SK-N-SH treated with all-trans-retinoic acid at 6 μM for 48 hours (cell line): ENCODE measurements at regions not wholly inside any gene's neighbourhood (a gene's known extent, or its start where the extent isn't known, plus 50 kb on each side); places are given as distances from the start of the nearest gene placed in this dataset.

Experiments
- ATAC-seq: fragments of 200-7000 bp; cut with Tn5 transposase; 3 replicates; pipeline ENCODE4 v1.9.1; 2020; ENCODE audit warnings: mild to moderate bottlenecking, moderate library complexity
- ARNTL ChIP-seq: fragments of 450-650 bp; formaldehyde crosslinking; IDR thresholded peaks from 2 replicates; pipeline ENCODE4 v1.5.0; 2020; ENCODE audit warnings: low read depth, mild to moderate bottlenecking, moderate library complexity, borderline replicate concordance
- BACH2 ChIP-seq: fragments of 250-450 bp; sonication (Bioruptor Pico); IDR thresholded peaks from 2 replicates; pipeline ENCODE4 v1.9.0; 2021; ENCODE audit warnings: mild to moderate bottlenecking, borderline replicate concordance
- CSDC2 ChIP-seq: fragments of 250-450 bp; sonication (Bioruptor Pico); IDR thresholded peaks from 2 replicates; pipeline ENCODE4 v1.5.0; 2020; ENCODE audit warnings: mild to moderate bottlenecking, moderate library complexity
- ESRRG ChIP-seq: fragments of 250-450 bp; sonication (Bioruptor Pico); IDR thresholded peaks from 2 replicates; pipeline ENCODE4 v1.6.1; 2021; ENCODE audit warnings: mild to moderate bottlenecking
- GLIS3 ChIP-seq: fragments of 250-450 bp; sonication (Bioruptor Pico); IDR thresholded peaks from 2 replicates; pipeline ENCODE4 v1.5.0; 2020; ENCODE audit warnings: mild to moderate bottlenecking, moderate library complexity
- ISL1 ChIP-seq: fragments of 250-450 bp; sonication (Bioruptor Pico); IDR thresholded peaks from 2 replicates; pipeline ENCODE4 v2.1.2; 2022; ENCODE audit warnings: mild to moderate bottlenecking, moderate library complexity
- OSR1 ChIP-seq: fragments of 250-450 bp; sonication (Bioruptor Pico); IDR thresholded peaks from 2 replicates; pipeline ENCODE4 v1.8.0; 2022; ENCODE audit warnings: moderate library complexity, mild to moderate bottlenecking, inconsistent platforms
- POU6F1 ChIP-seq: fragments of 250-450 bp; sonication (Bioruptor Pico); IDR thresholded peaks from 2 replicates; pipeline ENCODE4 v1.8.0; 2021; ENCODE audit warnings: low read depth, mild to moderate bottlenecking, moderate library complexity, borderline replicate concordance
- PPARA ChIP-seq: fragments of 250-450 bp; sonication (Bioruptor Pico); IDR thresholded peaks from 2 replicates; pipeline ENCODE4 v1.5.0; 2020; ENCODE audit warnings: mild to moderate bottlenecking, borderline replicate concordance
- RARB ChIP-seq: fragments of 250-450 bp; sonication (Bioruptor Pico); IDR thresholded peaks from 2 replicates; pipeline ENCODE4 v1.8.0; 2021; ENCODE audit warnings: mild to moderate bottlenecking, moderate library complexity
- SNAI2 ChIP-seq: fragments of 250-450 bp; sonication (Bioruptor Pico); IDR thresholded peaks from 2 replicates; pipeline ENCODE4 v1.5.0; 2020; ENCODE audit warnings: mild to moderate bottlenecking, moderate library complexity
- TCF4 ChIP-seq: fragments of 250-450 bp; sonication (Bioruptor Pico); IDR thresholded peaks from 2 replicates; pipeline ENCODE4 v1.8.0; 2021; ENCODE audit warnings: mild to moderate bottlenecking, moderate library complexity, borderline replicate concordance
- TOX ChIP-seq: fragments of 250-450 bp; sonication (Bioruptor Pico); IDR thresholded peaks from 2 replicates; pipeline ENCODE4 v1.8.0; 2021; ENCODE audit warnings: mild to moderate bottlenecking, moderate library complexity, borderline replicate concordance
- TSHZ2 ChIP-seq: fragments of 250-450 bp; sonication (Bioruptor Pico); IDR thresholded peaks from 2 replicates; pipeline ENCODE4 v1.5.0; 2020; ENCODE audit warnings: mild to moderate bottlenecking, moderate library complexity
- ZC3H10 ChIP-seq: fragments of 250-450 bp; sonication (Bioruptor Pico); IDR thresholded peaks from 2 replicates; pipeline ENCODE4 v1.5.1; 2021; ENCODE audit warnings: mild to moderate bottlenecking, moderate library complexity
- ZFP3 ChIP-seq: fragments of 250-450 bp; sonication (Bioruptor Pico); IDR thresholded peaks from 2 replicates; pipeline ENCODE4 v1.5.0; 2020; ENCODE audit warnings: mild to moderate bottlenecking, moderate library complexity
- ZFP30 ChIP-seq: fragments of 450-650 bp; formaldehyde crosslinking; IDR thresholded peaks from 2 replicates; pipeline ENCODE4 v1.5.0; 2022; ENCODE audit warnings: mild to moderate bottlenecking, moderate library complexity
- ZNF565 ChIP-seq: fragments of 450-650 bp; formaldehyde crosslinking; conservative IDR thresholded peaks from 2 replicates; pipeline ENCODE4 v1.5.0; 2020; ENCODE audit warnings: low read depth, mild to moderate bottlenecking, moderate library complexity
- ZNF70 ChIP-seq: fragments of 450-650 bp; formaldehyde crosslinking; IDR thresholded peaks from 2 replicates; pipeline ENCODE4 v1.5.0; 2020; ENCODE audit warnings: mild to moderate bottlenecking, moderate library complexity
- ZNF8 ChIP-seq: fragments of 450-650 bp; formaldehyde crosslinking; IDR thresholded peaks from 2 replicates; pipeline ENCODE4 v1.5.0; 2020; ENCODE audit warnings: mild to moderate bottlenecking, moderate library complexity
- TF ChIP-seq, protein P1 (sequence below): fragments of 250-450 bp; sonication (Bioruptor Pico); IDR thresholded peaks from 2 replicates; pipeline ENCODE4 v1.5.1; 2021; ENCODE audit warnings: mild to moderate bottlenecking, moderate library complexity
- TF ChIP-seq, protein P2 (sequence below): fragments of 250-450 bp; sonication (Bioruptor Pico); IDR thresholded peaks from 2 replicates; pipeline ENCODE4 v1.5.1; 2020; ENCODE audit warnings: low read depth, mild to moderate bottlenecking, moderate library complexity

GRCh38 chr2:234145511-234145910, 95.0 kb downstream of the SPP2 start:
- TF ChIP-seq POU6F1 (CRISPR knock-in tag) = no peak
- TF ChIP-seq ISL1 (CRISPR knock-in tag) = no peak
- no peak for TF ChIP-seq ZNF565 (CRISPR knock-in tag)
- no peak for TF ChIP-seq TCF4
- TF ChIP-seq OSR1 (CRISPR knock-in tag) = no peak
- TF ChIP-seq, protein P1, sequence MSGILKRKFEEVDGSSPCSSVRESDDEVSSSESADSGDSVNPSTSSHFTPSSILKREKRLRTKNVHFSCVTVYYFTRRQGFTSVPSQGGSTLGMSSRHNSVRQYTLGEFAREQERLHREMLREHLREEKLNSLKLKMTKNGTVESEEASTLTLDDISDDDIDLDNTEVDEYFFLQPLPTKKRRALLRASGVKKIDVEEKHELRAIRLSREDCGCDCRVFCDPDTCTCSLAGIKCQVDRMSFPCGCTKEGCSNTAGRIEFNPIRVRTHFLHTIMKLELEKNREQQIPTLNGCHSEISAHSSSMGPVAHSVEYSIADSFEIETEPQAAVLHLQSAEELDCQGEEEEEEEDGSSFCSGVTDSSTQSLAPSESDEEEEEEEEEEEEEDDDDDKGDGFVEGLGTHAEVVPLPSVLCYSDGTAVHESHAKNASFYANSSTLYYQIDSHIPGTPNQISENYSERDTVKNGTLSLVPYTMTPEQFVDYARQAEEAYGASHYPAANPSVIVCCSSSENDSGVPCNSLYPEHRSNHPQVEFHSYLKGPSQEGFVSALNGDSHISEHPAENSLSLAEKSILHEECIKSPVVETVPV (CRISPR knock-in tag) = no peak
- no peak for TF ChIP-seq SNAI2 (CRISPR knock-in tag)
- no peak for TF ChIP-seq TOX (CRISPR knock-in tag)
- TF ChIP-seq ZNF8 = no peak
- no peak for TF ChIP-seq ARNTL (CRISPR knock-in tag)
- no peak for TF ChIP-seq BACH2 (CRISPR knock-in tag)
- TF ChIP-seq ZC3H10 = no peak
- TF ChIP-seq ESRRG (CRISPR knock-in tag) = no peak
- TF ChIP-seq GLIS3 = no peak
- TF ChIP-seq CSDC2 = no peak
- TF ChIP-seq PPARA (CRISPR knock-in tag) = no peak
- TF ChIP-seq ZFP30 = no peak
- TF ChIP-seq, protein P2, sequence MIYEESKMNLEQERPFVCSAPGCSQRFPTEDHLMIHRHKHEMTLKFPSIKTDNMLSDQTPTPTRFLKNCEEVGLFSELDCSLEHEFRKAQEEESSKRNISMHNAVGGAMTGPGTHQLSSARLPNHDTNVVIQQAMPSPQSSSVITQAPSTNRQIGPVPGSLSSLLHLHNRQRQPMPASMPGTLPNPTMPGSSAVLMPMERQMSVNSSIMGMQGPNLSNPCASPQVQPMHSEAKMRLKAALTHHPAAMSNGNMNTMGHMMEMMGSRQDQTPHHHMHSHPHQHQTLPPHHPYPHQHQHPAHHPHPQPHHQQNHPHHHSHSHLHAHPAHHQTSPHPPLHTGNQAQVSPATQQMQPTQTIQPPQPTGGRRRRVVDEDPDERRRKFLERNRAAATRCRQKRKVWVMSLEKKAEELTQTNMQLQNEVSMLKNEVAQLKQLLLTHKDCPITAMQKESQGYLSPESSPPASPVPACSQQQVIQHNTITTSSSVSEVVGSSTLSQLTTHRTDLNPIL (CRISPR knock-in tag) = no peak
- no peak for TF ChIP-seq ZNF70 (CRISPR knock-in tag)
- no peak for ATAC-seq

GRCh38 chr2:234145057-234145456, 94.6 kb downstream of the SPP2 start:
- ATAC-seq = no peak
- no peak for TF ChIP-seq CSDC2
- TF ChIP-seq GLIS3 = no peak
- no peak for TF ChIP-seq ZNF8
- TF ChIP-seq ZFP3 = no peak
- TF ChIP-seq BACH2 (CRISPR knock-in tag) = no peak
- TF ChIP-seq, protein P2 (CRISPR knock-in tag) = no peak
- TF ChIP-seq, all 23 proteins: peak for 0

GRCh38 chr2:234143896-234144295, 93.4 kb downstream of the SPP2 start:
- no peak for ATAC-seq
- TF ChIP-seq ZFP30 (no peak), RARB (CRISPR knock-in tag) (no peak), POU6F1 (CRISPR knock-in tag) (no peak), TSHZ2 (no peak), ZC3H10 (no peak), GLIS3 (no peak)
- TF ChIP-seq, protein P2 (CRISPR knock-in tag) = no peak
